A172 (cell line): ENCODE measurements at regions not wholly inside any gene's neighbourhood (a gene's known extent, or its start where the extent isn't known, plus 50 kb on each side); places are given as distances from the start of the nearest gene placed in this dataset.
"Not testable (repeated sequence)": the region's sequence is repeated elsewhere in the genome, so short reads cannot be mapped to it uniquely, and the experiment has no call there.

Experiments
- DNase-seq: peaks from one replicate; pipeline ENCODE4 v3.0.0-alpha.2; 2015; ENCODE audit warnings: low spot score

GRCh38 chr20:33908336-33908735 is 85.4 kb upstream of the RALY start:
- DNase-seq: peak; percentile 86

GRCh38 chr20:33908868-33909267 is 84.8 kb upstream of the RALY start:
- no peak for DNase-seq

GRCh38 chr20:33909331-33909921 is 84.3 kb upstream of the RALY start:
- peak; percentile 98 for DNase-seq

GRCh38 chr20:33910056-33910455 is 83.7 kb upstream of the RALY start:
- DNase-seq: peak; percentile 50

GRCh38 chr20:33910529-33911327 is 83.0 kb upstream of the RALY start:
- DNase-seq: no peak

GRCh38 chr20:33914919-33915318 is 78.8 kb upstream of the RALY start:
- DNase-seq: peak; percentile 99

GRCh38 chr20:33915726-33916331 is 77.9 kb upstream of the RALY start:
- peak; percentile 70 for DNase-seq

- DNase-seq: no peak
Observed at GRCh38 chr20:33916768-33917167, 76.9 kb upstream of the RALY start.

GRCh38 chr20:33917831-33918525 is 75.7 kb upstream of the RALY start:
- no peak for DNase-seq

GRCh38 chr20:33918662-33919061 is 75.0 kb upstream of the RALY start:
- DNase-seq: no peak

GRCh38 chr20:33919653-33920052 is 74.1 kb upstream of the RALY start:
- no peak for DNase-seq

GRCh38 chr20:33922224-33922623 is 71.5 kb upstream of the RALY start:
- DNase-seq: no peak

- DNase-seq: no peak
Observed at GRCh38 chr20:33923740-33924139, 70.0 kb upstream of the RALY start.

GRCh38 chr20:33925867-33926266 is 67.8 kb upstream of the RALY start:
- no peak for DNase-seq

GRCh38 chr20:33926425-33926824 is 67.3 kb upstream of the RALY start:
- no peak for DNase-seq

GRCh38 chr20:33927724-33928123 is 66.0 kb upstream of the RALY start:
- no peak for DNase-seq

GRCh38 chr20:33929917-33930316 is 63.8 kb upstream of the RALY start:
- no peak for DNase-seq

GRCh38 chr20:33933469-33933909 is 60.2 kb upstream of the RALY start:
- peak; percentile 45 for DNase-seq

GRCh38 chr20:33936656-33937055 is 57.1 kb upstream of the RALY start:
- no peak for DNase-seq

- not testable (repeated sequence) for DNase-seq
Observed at GRCh38 chr20:33939031-33939430, 54.7 kb upstream of the RALY start.

GRCh38 chr20:33940666-33941065 is 53.0 kb upstream of the RALY start:
- DNase-seq: no peak
